Stromal cell of bone marrow (primary cell): ENCODE measurements at regions not wholly inside any gene's neighbourhood (a gene's known extent, or its start where the extent isn't known, plus 50 kb on each side); places are given as distances from the start of the nearest gene placed in this dataset.
"Not testable (repeated sequence)": the region's sequence is repeated elsewhere in the genome, so short reads cannot be mapped to it uniquely, and the experiment has no call there.

ENCODE experiments used
- DNase-seq: peaks from one replicate; pipeline ENCODE4 v3.0.0-alpha.2; 2012; ENCODE audit warnings: low read depth

- DNase-seq = no peak
These were observed 189.3 kb upstream of the PIK3R1 start for GRCh38 chr5:68026092-68026885.

- DNase-seq = no peak
These were observed 191.1 kb upstream of the PIK3R1 start for GRCh38 chr5:68024426-68024825.

- DNase-seq = no peak
These were observed 193.6 kb upstream of the PIK3R1 start for GRCh38 chr5:68021916-68022315.

GRCh38 chr5:68021227-68021626 is 194.3 kb upstream of the PIK3R1 start:
- no peak for DNase-seq

DNA sequence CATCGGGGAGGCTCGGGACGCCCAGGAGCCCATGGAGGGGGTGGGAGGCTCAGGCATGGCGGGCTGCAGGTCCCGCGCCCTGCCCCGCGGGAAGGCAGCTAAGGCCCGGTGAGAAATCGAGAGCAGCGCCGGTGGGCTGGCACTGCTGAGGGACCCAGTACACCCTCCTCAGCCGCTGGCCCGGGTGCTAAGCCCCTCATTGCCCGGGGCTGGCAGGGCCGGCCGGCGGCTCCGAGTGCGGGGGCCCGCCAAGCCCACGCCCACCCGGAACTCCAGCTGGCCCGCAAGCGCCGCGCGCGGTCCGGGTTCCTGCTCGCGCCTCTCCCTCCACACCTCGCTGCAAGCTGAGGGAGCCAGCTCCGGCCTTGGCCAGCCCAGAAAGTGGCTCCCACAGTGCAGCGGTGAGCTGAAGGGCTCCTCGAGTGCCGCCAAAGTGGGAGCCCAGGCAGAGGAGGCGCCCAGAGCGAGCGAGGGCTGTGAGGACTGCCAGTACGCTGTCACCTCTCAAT is 195.0 kb upstream of the PIK3R1 start:
- DNase-seq = not testable (repeated sequence)

- DNase-seq = no peak
These were observed 199.9 kb upstream of the PIK3R1 start for GRCh38 chr5:68015381-68016302.

DNA sequence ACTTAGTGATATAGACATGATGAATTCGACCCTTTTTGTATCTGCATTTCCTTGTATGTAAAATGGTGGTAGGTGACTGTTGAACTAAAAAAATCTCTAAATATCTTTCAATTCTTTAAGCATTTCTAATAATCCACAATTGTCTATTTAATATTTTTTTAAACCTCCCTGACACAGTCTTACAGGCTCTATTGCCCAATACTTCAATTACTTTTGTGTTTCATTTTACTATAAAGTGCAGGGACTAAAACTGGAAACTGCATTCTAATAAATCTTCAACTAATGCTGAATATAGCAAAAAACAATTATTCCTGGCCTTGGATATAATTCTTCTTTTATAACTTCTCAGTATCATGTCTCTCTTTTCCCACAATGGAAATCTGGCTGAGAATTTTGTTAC is 202.7 kb upstream of the PIK3R1 start:
- DNase-seq = no peak

DNA sequence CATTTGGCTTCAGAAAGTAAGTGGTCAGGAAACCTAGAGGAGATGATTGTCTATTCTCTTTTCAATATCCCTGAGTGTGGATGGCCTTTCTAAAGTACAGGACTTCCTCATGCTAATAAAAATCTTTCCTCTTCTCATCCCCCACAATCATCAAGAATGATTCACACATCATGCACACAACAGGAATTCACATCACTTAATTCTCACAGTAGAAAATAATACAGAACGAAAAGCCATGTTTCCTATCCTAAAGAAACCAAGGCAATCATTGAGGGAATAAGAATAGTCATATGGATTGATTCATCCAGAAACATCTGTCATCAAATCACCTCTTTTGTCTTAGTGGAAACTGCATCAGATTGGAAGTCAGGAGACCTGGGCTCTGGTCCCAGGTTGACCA is 203.1 kb upstream of the PIK3R1 start:
- no peak for DNase-seq

GRCh38 chr5:68011801-68012200 is 203.8 kb upstream of the PIK3R1 start:
- no peak for DNase-seq

- DNase-seq = no peak
These were observed 204.2 kb upstream of the PIK3R1 start for GRCh38 chr5:68011259-68011760.

DNA sequence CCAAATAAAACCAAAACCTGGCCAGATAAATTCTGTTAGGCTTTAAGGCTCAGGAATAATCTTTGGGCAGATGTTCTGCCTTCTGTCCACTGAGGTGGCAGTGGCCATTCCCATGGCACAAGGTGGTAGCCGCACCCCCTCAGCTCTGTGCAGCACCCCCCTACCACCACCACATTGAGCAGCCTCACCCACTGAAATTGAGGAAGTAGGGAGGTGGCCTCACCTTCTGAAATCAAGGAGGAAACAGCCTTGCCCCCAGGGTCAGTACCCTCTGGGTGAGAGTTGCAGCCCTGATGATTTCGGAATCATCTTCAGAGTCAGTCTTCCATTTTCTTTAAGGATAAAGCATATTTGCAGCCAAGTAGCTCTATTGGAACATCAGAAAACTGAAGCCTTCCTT is 204.8 kb upstream of the PIK3R1 start:
- DNase-seq = no peak

DNA sequence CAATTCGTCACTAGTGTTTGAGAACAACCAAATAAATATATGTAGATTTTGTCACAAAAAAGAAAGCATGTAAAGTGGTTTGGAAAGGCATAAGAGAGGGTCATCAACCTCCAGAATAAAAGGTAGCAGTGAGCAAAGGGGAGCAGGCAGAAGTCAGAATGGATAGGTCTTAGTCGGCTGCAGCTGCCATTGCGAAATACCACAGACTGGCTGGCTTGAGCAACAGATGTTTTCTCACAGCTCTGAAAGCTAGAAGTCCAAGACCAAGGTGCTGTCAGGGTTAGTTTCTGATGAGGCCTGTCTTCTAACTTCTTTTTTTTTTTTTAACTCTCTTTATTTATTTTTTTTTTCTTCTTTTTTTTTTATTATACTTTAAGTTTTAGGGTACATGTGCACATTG is 208.1 kb upstream of the PIK3R1 start:
- DNase-seq = peak; percentile 68

GRCh38 chr5:68002836-68003235 is 212.7 kb upstream of the PIK3R1 start:
- DNase-seq = no peak

DNA sequence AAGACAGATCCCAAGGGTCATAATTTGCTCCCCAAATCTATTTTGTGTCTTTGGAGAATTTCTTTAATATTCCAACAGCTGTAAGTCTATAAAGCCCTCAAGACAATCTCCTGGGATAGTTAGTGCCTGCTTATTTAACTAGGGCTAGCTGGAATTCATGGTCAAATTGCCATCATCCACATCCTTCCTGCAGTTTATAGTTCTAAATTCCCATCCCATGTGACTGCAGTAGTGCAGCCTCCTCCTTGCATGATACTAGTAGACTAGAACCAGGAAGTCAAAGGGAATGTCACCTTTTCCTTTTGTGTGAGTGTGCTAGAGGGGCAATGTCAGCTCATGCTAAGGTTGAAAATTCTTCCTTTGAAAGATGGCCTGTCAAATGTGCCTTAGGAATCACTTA is 214.8 kb upstream of the PIK3R1 start:
- DNase-seq = no peak

DNA sequence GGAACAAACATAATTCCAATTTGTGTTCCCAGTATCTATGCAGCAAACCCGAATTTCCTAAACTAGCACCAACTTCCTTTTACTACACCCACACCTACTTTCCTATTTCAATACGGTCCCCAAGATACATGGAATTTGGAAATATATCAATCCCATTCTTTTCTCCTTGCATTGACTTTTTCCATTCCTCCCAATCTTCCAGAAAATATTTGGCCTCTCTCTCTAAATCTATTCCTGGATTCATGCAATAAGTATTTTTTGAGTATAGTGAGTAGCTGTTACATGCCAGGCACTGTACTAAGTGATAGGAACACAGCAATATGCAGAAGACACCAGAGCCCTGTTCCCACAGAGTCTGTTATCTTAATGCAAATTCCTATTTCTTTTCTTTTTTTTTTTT is 216.2 kb upstream of the PIK3R1 start:
- DNase-seq = no peak

- DNase-seq = no peak
These were observed 216.8 kb upstream of the PIK3R1 start for GRCh38 chr5:67998709-67999261.

- no peak for DNase-seq
These were observed 217.6 kb upstream of the PIK3R1 start for GRCh38 chr5:67997892-67998457.

DNA sequence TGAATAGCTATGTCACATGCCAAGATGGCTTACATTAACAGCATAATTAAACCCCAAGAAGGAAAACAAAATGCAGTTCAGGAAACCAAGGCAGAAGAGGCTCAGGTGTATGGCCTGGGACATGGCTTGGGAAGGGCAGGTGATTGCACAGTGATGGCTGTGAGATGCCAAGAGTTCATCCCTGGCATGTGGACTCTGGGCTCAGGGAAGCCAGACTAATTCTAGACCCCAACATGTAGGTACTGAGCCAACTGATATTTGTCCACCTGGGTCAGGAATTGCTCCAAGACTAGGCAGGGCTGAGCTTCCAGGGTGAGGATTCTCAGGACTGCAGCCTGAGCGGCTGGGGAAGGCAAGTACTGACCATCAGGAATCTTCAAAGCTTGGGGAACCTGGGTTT is 218.4 kb upstream of the PIK3R1 start:
- DNase-seq = no peak

GRCh38 chr5:67996596-67996995 is 219.0 kb upstream of the PIK3R1 start:
- no peak for DNase-seq

DNA sequence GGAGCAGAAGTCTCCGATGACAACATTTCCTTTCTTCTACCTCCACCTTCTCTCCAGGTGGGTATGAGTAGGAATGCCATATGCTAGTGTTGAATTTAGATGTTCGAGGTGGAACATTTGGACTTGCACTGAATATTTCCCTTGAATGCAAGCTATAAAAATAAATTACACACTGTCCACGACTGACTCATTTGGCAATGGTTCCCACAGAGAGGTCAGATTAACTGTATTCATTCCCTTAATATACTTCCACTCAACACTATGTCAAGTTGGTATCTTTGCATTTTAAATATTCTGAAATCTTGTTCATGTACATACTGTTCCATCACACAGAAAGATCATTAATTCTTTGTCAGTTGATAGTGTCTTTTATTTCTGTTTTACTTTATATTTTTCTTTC is 222.6 kb upstream of the PIK3R1 start:
- DNase-seq = no peak

DNA sequence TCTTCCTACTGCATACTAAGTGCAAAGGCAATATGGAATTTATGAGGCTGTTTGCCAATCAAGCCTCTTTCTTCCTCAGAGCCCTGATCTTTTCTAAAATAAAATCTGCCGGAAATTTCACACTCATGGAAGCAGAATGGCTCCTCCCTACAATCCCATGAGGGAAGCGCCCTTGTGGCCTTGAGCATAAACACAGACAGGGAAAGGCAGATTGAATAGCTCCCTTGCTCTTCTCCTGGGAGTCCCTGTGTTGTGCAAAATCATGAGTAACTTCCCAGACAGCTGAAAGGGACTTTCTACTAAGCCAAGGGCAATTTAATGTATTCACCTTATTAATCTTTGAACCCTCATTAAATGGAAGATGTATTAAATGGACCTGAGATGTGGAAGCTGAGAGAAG is 226.1 kb upstream of the PIK3R1 start:
- peak; percentile 71 for DNase-seq

- DNase-seq = no peak
These were observed 228.8 kb upstream of the PIK3R1 start for GRCh38 chr5:67986761-67987160.
